Common myeloid progenitor, CD34-positive (primary cell): ENCODE measurements at regions not wholly inside any gene's neighbourhood (a gene's known extent, or its start where the extent isn't known, plus 50 kb on each side); places are given as distances from the start of the nearest gene placed in this dataset.
"Not testable (repeated sequence)": the region's sequence is repeated elsewhere in the genome, so short reads cannot be mapped to it uniquely, and the experiment has no call there.

ENCODE experiments used
- CTCF ChIA-PET: fragments of 350-600 bp; sonication (Branson Sonifier 250); formaldehyde crosslinking; loops from one replicate; lab custom pipeline; 2021; ENCODE audit warnings: antibody characterized with exemption; lab: Charles Lee
- POLR2A ChIA-PET: fragments of 350-600 bp; sonication (Branson Sonifier 250); formaldehyde crosslinking; loops from one replicate; lab custom pipeline; 2021; ENCODE audit warnings: antibody characterized with exemption; lab: Charles Lee
- DNase-seq, 3 donors: peaks; one replicate each; pipeline versions ENCODE4 v3.0.0 to v3.0.0-alpha.2; 2013
- H3K27ac ChIP-seq, 2 experiments: 1 replicate in 1 of 2; 2 replicates in 1 of 2; pipeline ENCODE4 v1.7.0; 2013; ENCODE audit warnings: inconsistent platforms in 2 of 2, low read length in 2 of 2, mild to moderate bottlenecking in 2 of 2, low read depth in 1 of 2, moderate library complexity in 1 of 2; ENCODE audit not compliant: severe bottlenecking in 2 of 2, insufficient read depth in 1 of 2, poor library complexity in 1 of 2
- H3K27me3 ChIP-seq, 5 experiments: replicated peaks in 2 of 5; 1 replicate in 3 of 5; 2 replicates in 2 of 5; pipeline versions ENCODE4 v1.6.1 to v1.7.0; 2013; ENCODE audit warnings: low read length in 4 of 5, mild to moderate bottlenecking in 2 of 5, moderate library complexity in 2 of 5, inconsistent platforms in 1 of 5; ENCODE audit not compliant: insufficient read depth in 5 of 5, control insufficient read depth in 4 of 5
- H3K36me3 ChIP-seq, 4 experiments: 1 replicate in 2 of 4; 2 replicates in 2 of 4; pipeline versions ENCODE4 v1.6.1 to v1.7.0; 2013; ENCODE audit warnings: low read length in 3 of 4, control low read depth in 1 of 4, mild to moderate bottlenecking in 1 of 4; ENCODE audit not compliant: control insufficient read depth in 4 of 4, insufficient read depth in 4 of 4
- H3K4me1 ChIP-seq, 4 experiments: 1 replicate in 3 of 4; 2 replicates in 1 of 4; pipeline versions ENCODE4 v1.6.1 to v1.7.1; 2013; ENCODE audit warnings: low read length in 3 of 4, mild to moderate bottlenecking in 3 of 4, control low read depth in 1 of 4, inconsistent platforms in 1 of 4, moderate library complexity in 1 of 4; ENCODE audit not compliant: control insufficient read depth in 4 of 4, insufficient read depth in 4 of 4; ENCODE audit errors: control extremely low read depth in 1 of 4
- H3K4me3 ChIP-seq, 7 experiments: 1 replicate in 4 of 7; 2 replicates in 3 of 7; pipeline versions ENCODE4 v1.5.1 to v1.7.0; 2013; ENCODE audit warnings: mild to moderate bottlenecking in 7 of 7, low read length in 6 of 7, moderate library complexity in 6 of 7, inconsistent platforms in 2 of 7, low read depth in 2 of 7, control low read depth in 1 of 7; ENCODE audit not compliant: insufficient read depth in 4 of 7, control insufficient read depth in 1 of 7; ENCODE audit errors: extremely low read depth in 1 of 7
- H3K9me3 ChIP-seq, 5 experiments: 1 replicate in 4 of 5; 2 replicates in 1 of 5; pipeline versions ENCODE4 v1.6.1 to v1.7.1; 2013; ENCODE audit warnings: low read length in 4 of 5, mild to moderate bottlenecking in 2 of 5, inconsistent platforms in 1 of 5, low read depth in 1 of 5, moderate library complexity in 1 of 5; ENCODE audit not compliant: control insufficient read depth in 4 of 5, insufficient read depth in 2 of 5; ENCODE audit errors: control extremely low read depth in 1 of 5
- WGBS: methylation state at CpG from one replicate; pipeline ENCODE4 v1.1.5; 2013; ENCODE audit not compliant: insufficient coverage; 5-methylcytosine and 5-hydroxymethylcytosine counted together

- ChIA-PET CTCF (no interaction called here), POLR2A (no interaction called here)
- Histone ChIP-seq H3K27ac (no peak overlapping the region), H3K36me3 (no peaks in the 10 kb centered on the region), H3K27me3 (no peaks in the 10 kb centered on the region), H3K9me3 (peaks cover 0 to 2% (median 0%) of the 10 kb centered on the region in 5 experiments), H3K4me3 (no peak overlapping the region), H3K4me1 (peaks cover 0 to 6% (median 0%) of the 10 kb centered on the region in 4 experiments)
- 88% methylated on average over 1 of the region's 4 CpGs for whole genome bisulfite sequencing
- no peak for DNase-seq
Measured at GRCh38 chr5:116859666-116860320, 285.2 kb upstream of the SEMA6A start.

GRCh38 chr5:116858705-116859333, 284.2 kb upstream of the SEMA6A start:
- no peak for DNase-seq
- Histone ChIP-seq H3K27ac (no peak overlapping the region), H3K9me3 (peaks cover 0 to 2% (median 0%) of the 10 kb centered on the region in 5 experiments), H3K27me3 (no peaks in the 10 kb centered on the region), H3K36me3 (no peaks in the 10 kb centered on the region), H3K4me1 (peaks cover 0 to 3% (median 0%) of the 10 kb centered on the region in 4 experiments), H3K4me3 (no peak overlapping the region)
- 90% methylated on average over 3 of the region's 4 CpGs for WGBS
- ChIA-PET POLR2A (no interaction called here), CTCF (no interaction called here)

GRCh38 chr5:116858020-116858419, 283.4 kb upstream of the SEMA6A start:
- H3K9me3 ChIP-seq, DNase-seq, H3K4me3 ChIP-seq, H3K27me3 ChIP-seq, H3K27ac ChIP-seq, POLR2A ChIA-PET, H3K36me3 ChIP-seq, H3K4me1 ChIP-seq, CTCF ChIA-PET: not testable (repeated sequence)
- WGBS: 100% methylated on average over 1 of the region's 4 CpGs

GRCh38 chr5:116856271-116856670, 281.6 kb upstream of the SEMA6A start:
- ChIA-PET POLR2A (no interaction called here), CTCF (no interaction called here)
- DNase-seq: no peak
- Histone ChIP-seq H3K4me1 (no peaks in the 10 kb centered on the region), H3K9me3 (no peaks in the 10 kb centered on the region), H3K36me3 (no peaks in the 10 kb centered on the region), H3K27ac (no peak overlapping the region), H3K4me3 (no peak overlapping the region), H3K27me3 (no peaks in the 10 kb centered on the region)
- no CpG with 5 or more reads among the region's 1 CpG for WGBS

GRCh38 chr5:116853992-116854391, 279.4 kb upstream of the SEMA6A start:
- CTCF ChIA-PET: no interaction called here
- WGBS: 97% methylated on average over 3 of the region's 3 CpGs
- POLR2A ChIA-PET: no interaction called here
- H3K4me1 ChIP-seq: no peaks in the 10 kb centered on the region
- no peak overlapping the region for H3K27ac ChIP-seq
- no peaks in the 10 kb centered on the region for H3K9me3 ChIP-seq
- H3K27me3 ChIP-seq: no peaks in the 10 kb centered on the region
- no peak overlapping the region for H3K4me3 ChIP-seq
- no peak for DNase-seq
- H3K36me3 ChIP-seq: no peaks in the 10 kb centered on the region

GRCh38 chr5:116848954-116849581, 274.4 kb upstream of the SEMA6A start:
- no peak for DNase-seq
- no peak overlapping the region for H3K4me3 ChIP-seq
- H3K36me3 ChIP-seq: no peaks in the 10 kb centered on the region
- no peaks in the 10 kb centered on the region for H3K9me3 ChIP-seq
- 100% methylated on average over 1 of the region's 3 CpGs for WGBS
- no peaks in the 10 kb centered on the region for H3K4me1 ChIP-seq
- no peak overlapping the region for H3K27ac ChIP-seq
- CTCF ChIA-PET: no interaction called here
- POLR2A ChIA-PET: no interaction called here
- no peaks in the 10 kb centered on the region for H3K27me3 ChIP-seq

- H3K9me3 ChIP-seq: no peaks in the 10 kb centered on the region
- WGBS: 99% methylated on average over 8 of the region's 8 CpGs
- CTCF ChIA-PET: no interaction called here
- POLR2A ChIA-PET: no interaction called here
- no peak overlapping the region for H3K4me3 ChIP-seq
- no peaks in the 10 kb centered on the region for H3K27me3 ChIP-seq
- H3K36me3 ChIP-seq: no peaks in the 10 kb centered on the region
- no peak overlapping the region for H3K27ac ChIP-seq
- no peaks in the 10 kb centered on the region for H3K4me1 ChIP-seq
- no peak for DNase-seq
Measured at GRCh38 chr5:116847960-116848359, 273.3 kb upstream of the SEMA6A start.
